ENCODE measurements at regions not wholly inside any gene's neighbourhood (a gene's known extent, or its start where the extent isn't known, plus 50 kb on each side); places are given as distances from the start of the nearest gene placed in this dataset.

- TF ChIP-seq ZFX (IDR thresholded peaks at IDR 0.05; ENCODE audit: borderline replicate concordance) = no peak
- no peak for TF ChIP-seq CTCF (IDR thresholded peaks at IDR 0.05)
- H3K27ac ChIP-seq = no peak overlapping the region
Measured at GRCh38 chr13:87087741-87088140, 583.4 kb upstream of the SLITRK5 start.

- no peak overlapping the region for H3K27ac ChIP-seq
- TF ChIP-seq ZFX (IDR thresholded peaks at IDR 0.05; ENCODE audit: borderline replicate concordance) (no peak), CTCF (IDR thresholded peaks at IDR 0.05) (no peak)
Measured at GRCh38 chr13:87089391-87089790, 581.8 kb upstream of the SLITRK5 start.

GRCh38 chr13:87093399-87093798, 577.8 kb upstream of the SLITRK5 start:
- H3K27ac ChIP-seq = no peak overlapping the region
- TF ChIP-seq ZFX (IDR thresholded peaks at IDR 0.05; ENCODE audit: borderline replicate concordance) = no peak
- no peak for TF ChIP-seq CTCF (IDR thresholded peaks at IDR 0.05)

GRCh38 chr13:87094646-87095045, 576.5 kb upstream of the SLITRK5 start:
- TF ChIP-seq ZFX (IDR thresholded peaks at IDR 0.05; ENCODE audit: borderline replicate concordance) = no peak
- TF ChIP-seq CTCF (IDR thresholded peaks at IDR 0.05) = no peak
- no peak overlapping the region for H3K27ac ChIP-seq

- TF ChIP-seq CTCF (IDR thresholded peaks at IDR 0.05) (no peak), ZFX (IDR thresholded peaks at IDR 0.05; ENCODE audit: borderline replicate concordance) (no peak)
- H3K27ac ChIP-seq = no peak overlapping the region
Measured at GRCh38 chr13:87100431-87100830, 570.7 kb upstream of the SLITRK5 start.

GRCh38 chr13:87107651-87108050, 563.5 kb upstream of the SLITRK5 start:
- no peak overlapping the region for H3K27ac ChIP-seq
- TF ChIP-seq CTCF (IDR thresholded peaks at IDR 0.05) (no peak), ZFX (IDR thresholded peaks at IDR 0.05; ENCODE audit: borderline replicate concordance) (no peak)

- no peak overlapping the region for H3K27ac ChIP-seq
- no peak for TF ChIP-seq CTCF (IDR thresholded peaks at IDR 0.05)
- no peak for TF ChIP-seq ZFX (IDR thresholded peaks at IDR 0.05; ENCODE audit: borderline replicate concordance)
Measured at GRCh38 chr13:87120476-87120875, 550.7 kb upstream of the SLITRK5 start.

Data from 22Rv1 (cell line).